WTC11 (cell line): ENCODE measurements at regions not wholly inside any gene's neighbourhood (a gene's known extent, or its start where the extent isn't known, plus 50 kb on each side); places are given as distances from the start of the nearest gene placed in this dataset.

Source experiments
- ATAC-seq: fragments of 200-7000 bp; cut with Tn5 transposase; 2 replicates; pipeline ENCODE4 v1.10.0; 2021; ENCODE audit warnings: mild to moderate bottlenecking, moderate library complexity
- CTCF ChIA-PET: fragments of 300-600 bp; sonication (Branson Sonifier 250); formaldehyde crosslinking; loops from one replicate; lab custom pipeline; 2021; ENCODE audit warnings: antibody characterized with exemption; lab: Charles Lee
- POLR2A ChIA-PET: fragments of 350-600 bp; sonication (Branson Sonifier 250); formaldehyde crosslinking; loops from one replicate; lab custom pipeline; 2021; ENCODE audit warnings: antibody characterized with exemption; lab: Charles Lee
- DNase-seq: peaks from one replicate; pipeline ENCODE4 v3.0.0; 2021; ENCODE audit warnings: low spot score
- H3K27ac Mint-ChIP-seq: 2 replicates; pipeline ENCODE4 v1.8.0; 2021; ENCODE audit warnings: mixed read lengths
- H3K27me3 Mint-ChIP-seq: 2 replicates; pipeline ENCODE4 v1.8.0; 2021; ENCODE audit warnings: low read depth, mild to moderate bottlenecking, moderate library complexity, mixed read lengths
- H3K36me3 Mint-ChIP-seq: 2 replicates; pipeline ENCODE4 v1.8.0; 2021; ENCODE audit warnings: mixed read lengths
- H3K4me1 Mint-ChIP-seq: 2 replicates; pipeline ENCODE4 v1.8.0; 2022; ENCODE audit warnings: mixed read lengths
- H3K4me3 Mint-ChIP-seq: 2 replicates; pipeline ENCODE4 v1.8.0; 2021; ENCODE audit warnings: mild to moderate bottlenecking, moderate library complexity, mixed read lengths
- H3K9me3 Mint-ChIP-seq: 2 replicates; pipeline ENCODE4 v1.8.0; 2021; ENCODE audit warnings: mixed read lengths
- ARID4B ChIP-seq: sonication (generic); formaldehyde crosslinking; IDR thresholded peaks from 2 replicates; pipeline ENCODE4 v1.8.0; 2023; ENCODE audit warnings: missing genetic modification reagents, mild to moderate bottlenecking, borderline replicate concordance
- CDX4 ChIP-seq: fragments of 250-450 bp; sonication (Bioruptor Pico); IDR thresholded peaks from 2 replicates; pipeline ENCODE4 v1.9.0; 2021; ENCODE audit warnings: moderate library complexity, mild to moderate bottlenecking, inconsistent platforms, borderline replicate concordance
- CREB1 ChIP-seq: sonication (generic); formaldehyde crosslinking; IDR thresholded peaks from 2 replicates; pipeline ENCODE4 v1.8.0; 2023; ENCODE audit warnings: mild to moderate bottlenecking, missing genetic modification reagents
- E2F4 ChIP-seq: sonication (generic); formaldehyde crosslinking; IDR thresholded peaks from 2 replicates; pipeline ENCODE4 v1.8.1; 2022; ENCODE audit warnings: low read depth, mild to moderate bottlenecking, moderate library complexity, missing genetic modification reagents, borderline replicate concordance
- ERG ChIP-seq: fragments of 250-450 bp; sonication (Bioruptor Pico); IDR thresholded peaks from 2 replicates; pipeline ENCODE4 v1.8.0; 2021; ENCODE audit warnings: mild to moderate bottlenecking
- FOXP4 ChIP-seq: sonication (generic); formaldehyde crosslinking; IDR thresholded peaks from 2 replicates; pipeline ENCODE4 v1.8.0; 2022; ENCODE audit warnings: mild to moderate bottlenecking, missing genetic modification reagents
- HMGXB4 ChIP-seq: sonication (generic); formaldehyde crosslinking; IDR thresholded peaks from 2 replicates; pipeline ENCODE4 v1.8.1; 2023; ENCODE audit warnings: mild to moderate bottlenecking, moderate library complexity, missing genetic modification reagents
- MAX ChIP-seq: sonication (generic); formaldehyde crosslinking; IDR thresholded peaks from 2 replicates; pipeline ENCODE4 v1.8.0; 2022; ENCODE audit warnings: mild to moderate bottlenecking, missing genetic modification reagents
- NR1H2 ChIP-seq: sonication (generic); formaldehyde crosslinking; IDR thresholded peaks from 2 replicates; pipeline ENCODE4 v1.9.0; 2021; ENCODE audit warnings: mild to moderate bottlenecking, moderate library complexity, missing genetic modification reagents
- NR2C2 ChIP-seq: sonication (generic); formaldehyde crosslinking; IDR thresholded peaks from 2 replicates; pipeline ENCODE4 v1.8.0; 2022; ENCODE audit warnings: mild to moderate bottlenecking, missing genetic modification reagents
- TEAD4 ChIP-seq: sonication (generic); formaldehyde crosslinking; IDR thresholded peaks from 2 replicates; pipeline ENCODE4 v1.8.0; 2022; ENCODE audit warnings: mild to moderate bottlenecking, missing genetic modification reagents
- ZBTB21 ChIP-seq: sonication (generic); formaldehyde crosslinking; IDR thresholded peaks from 2 replicates; pipeline ENCODE4 v1.8.1; 2023; ENCODE audit warnings: mild to moderate bottlenecking, missing genetic modification reagents, borderline replicate concordance
- ZBTB43 ChIP-seq: sonication (generic); formaldehyde crosslinking; IDR thresholded peaks from 2 replicates; pipeline ENCODE4 v1.8.1; 2023; ENCODE audit warnings: mild to moderate bottlenecking, missing genetic modification reagents
- ZMAT4 ChIP-seq: fragments of 250-450 bp; sonication (Bioruptor Pico); IDR thresholded peaks from 2 replicates; pipeline ENCODE4 v1.9.0; 2021; ENCODE audit warnings: mild to moderate bottlenecking
- ZNF121 ChIP-seq: sonication (generic); formaldehyde crosslinking; IDR thresholded peaks from 2 replicates; pipeline ENCODE4 v1.8.0; 2023; ENCODE audit warnings: missing genetic modification reagents
- ZNF219 ChIP-seq: sonication (generic); formaldehyde crosslinking; IDR thresholded peaks from 2 replicates; pipeline ENCODE4 v1.8.0; 2023; ENCODE audit warnings: missing genetic modification reagents, mild to moderate bottlenecking, borderline replicate concordance
- ZNF532 ChIP-seq: fragments of 250-450 bp; sonication (Bioruptor Pico); IDR thresholded peaks from 2 replicates; pipeline ENCODE4 v1.9.0; 2021; ENCODE audit warnings: mild to moderate bottlenecking, borderline replicate concordance
- ZSCAN18 ChIP-seq: fragments of 250-450 bp; sonication (Bioruptor Pico); IDR thresholded peaks from 2 replicates; pipeline ENCODE4 v2.1.2; 2022; ENCODE audit warnings: mild to moderate bottlenecking, moderate library complexity

- DNase-seq, result no peak
- Mint-ChIP-seq H3K27ac (no peak overlapping the region), H3K4me3 (no peak overlapping the region), H3K27me3 (no peaks in the 10 kb centered on the region), H3K36me3 (no peaks in the 10 kb centered on the region), H3K9me3 (no peaks in the 10 kb centered on the region), H3K4me1 (0 out of 2 replicates have a peak, but pooled peaks cover 5% of the 10 kb centered on the region)
- POLR2A ChIA-PET, result no interaction called here
- ATAC-seq, result no peak
- TF ChIP-seq ZMAT4 (CRISPR knock-in tag) (no peak), ZBTB21 (CRISPR knock-in tag) (no peak), ARID4B (CRISPR knock-in tag) (no peak), ZSCAN18 (CRISPR knock-in tag) (no peak), NR1H2 (no peak), CREB1 (CRISPR knock-in tag) (no peak), ZNF532 (no peak), FOXP4 (CRISPR knock-in tag) (no peak), MAX (no peak), CDX4 (CRISPR knock-in tag) (no peak), ERG (no peak), TEAD4 (CRISPR knock-in tag) (no peak), E2F4 (CRISPR knock-in tag) (no peak), ZNF121 (CRISPR knock-in tag) (no peak), HMGXB4 (CRISPR knock-in tag) (no peak), ZNF219 (CRISPR knock-in tag) (no peak), NR2C2 (no peak), ZBTB43 (CRISPR knock-in tag) (no peak)
- CTCF ChIA-PET, result no interaction called here
Observed at GRCh38 chr5:35364350-35364749, 134.1 kb upstream of the PRLR start.
